HG02610 (cell line): ENCODE measurements at regions not wholly inside any gene's neighbourhood (a gene's known extent, or its start where the extent isn't known, plus 50 kb on each side); places are given as distances from the start of the nearest gene placed in this dataset.
"Not testable (repeated sequence)": the region's sequence is repeated elsewhere in the genome, so short reads cannot be mapped to it uniquely, and the experiment has no call there.

Experiments used
- ATAC-seq: cut with Tn5 transposase; IDR thresholded peaks from one replicate; pipeline ENCODE4 v1.9.1; 2021; ENCODE audit warnings: mild to moderate bottlenecking, moderate library complexity; ENCODE audit not compliant: unreplicated experiment

DNA sequence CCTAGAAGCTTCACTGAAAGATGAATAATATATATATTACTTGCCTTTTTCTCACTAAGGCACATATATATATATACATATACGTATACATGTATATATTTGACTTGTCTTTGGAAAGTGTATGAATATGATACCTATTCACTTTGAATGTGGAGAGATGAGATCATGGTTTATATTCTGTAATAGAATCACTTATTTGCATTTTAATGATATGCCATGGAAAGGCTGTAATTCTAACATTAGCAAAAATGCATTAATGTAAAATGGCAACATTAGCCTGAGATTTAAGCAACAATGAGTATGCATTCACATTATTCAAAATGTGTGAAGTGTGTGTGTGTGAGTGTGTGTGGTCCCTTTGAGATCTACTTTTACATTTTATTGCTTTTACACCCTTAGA is 54.5 kb upstream of the PRKD1 start:
- ATAC-seq = no peak

DNA sequence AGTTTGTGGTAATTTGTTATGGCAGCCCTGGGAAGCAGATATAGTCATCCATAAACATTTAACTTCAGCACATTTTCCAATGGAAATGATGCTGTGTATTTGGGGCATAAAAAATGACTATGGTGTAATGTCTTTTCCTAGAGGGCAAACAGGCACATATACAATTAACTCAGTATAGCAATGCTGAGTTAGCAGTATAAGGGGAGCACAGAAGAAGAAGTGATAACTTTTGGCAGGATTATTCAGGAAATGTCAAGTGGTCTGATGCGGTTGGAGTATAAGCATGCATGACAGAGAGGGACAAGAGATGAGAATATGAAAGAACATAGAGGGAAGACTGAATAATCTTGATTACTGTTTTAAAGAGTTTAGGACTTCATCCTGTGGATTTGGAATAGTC is 55.3 kb upstream of the PRKD1 start:
- no peak for ATAC-seq

DNA sequence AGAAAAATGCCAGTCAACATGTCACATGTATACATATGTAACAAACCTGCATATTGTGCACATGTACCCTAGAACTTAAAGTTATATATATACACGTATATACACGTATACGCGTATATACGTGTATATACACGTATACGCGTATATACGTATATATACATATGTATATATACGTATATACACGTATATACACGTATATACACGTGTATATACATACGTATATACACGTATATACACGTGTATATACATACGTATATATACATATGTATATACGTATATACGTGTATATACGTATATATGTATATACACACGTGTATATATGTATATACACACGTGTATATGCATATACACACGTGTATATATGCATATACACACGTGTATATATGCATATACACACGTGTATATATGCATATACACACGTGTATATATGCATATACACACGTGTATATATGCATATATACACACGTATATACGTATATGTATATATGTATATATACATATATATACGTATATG is 62.8 kb upstream of the PRKD1 start:
- ATAC-seq = not testable (repeated sequence)

DNA sequence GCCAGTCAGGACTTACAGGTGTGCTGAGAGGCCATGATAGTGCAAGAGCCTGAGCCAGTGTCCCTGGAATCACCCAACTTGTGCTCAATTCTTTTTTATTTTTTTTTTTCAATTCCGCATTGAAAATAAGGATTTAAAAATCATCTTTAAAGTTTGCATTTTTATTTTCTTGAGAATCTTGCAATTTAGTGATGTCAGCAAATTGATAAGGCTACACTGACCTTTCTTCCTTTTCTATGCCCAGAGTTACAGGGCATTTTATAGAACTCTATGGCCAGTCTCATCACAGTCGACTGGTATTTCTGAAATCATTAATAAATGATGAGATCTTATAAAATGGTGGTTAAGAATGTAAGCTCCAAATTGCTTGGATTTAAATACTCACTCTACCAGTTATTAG is 63.3 kb upstream of the PRKD1 start:
- no peak for ATAC-seq

DNA sequence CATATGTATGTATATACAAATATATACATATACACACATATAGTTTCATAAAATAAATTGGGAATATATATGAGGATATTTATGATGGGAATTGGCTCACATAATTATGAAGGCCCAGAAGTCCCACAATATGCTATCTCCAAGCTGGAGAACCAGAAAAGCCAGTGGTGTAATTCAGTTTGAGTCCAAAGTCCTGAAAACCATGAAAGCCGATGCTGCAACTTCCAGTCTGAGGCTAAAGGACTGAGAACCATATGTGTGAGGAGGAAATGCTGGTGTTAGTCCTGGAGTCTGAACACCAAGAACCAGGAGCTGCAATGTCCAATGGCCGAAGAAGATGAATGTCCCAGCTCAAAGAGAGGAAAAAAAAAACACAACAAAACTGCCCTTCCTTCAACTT is 65.5 kb upstream of the PRKD1 start:
- no peak for ATAC-seq

DNA sequence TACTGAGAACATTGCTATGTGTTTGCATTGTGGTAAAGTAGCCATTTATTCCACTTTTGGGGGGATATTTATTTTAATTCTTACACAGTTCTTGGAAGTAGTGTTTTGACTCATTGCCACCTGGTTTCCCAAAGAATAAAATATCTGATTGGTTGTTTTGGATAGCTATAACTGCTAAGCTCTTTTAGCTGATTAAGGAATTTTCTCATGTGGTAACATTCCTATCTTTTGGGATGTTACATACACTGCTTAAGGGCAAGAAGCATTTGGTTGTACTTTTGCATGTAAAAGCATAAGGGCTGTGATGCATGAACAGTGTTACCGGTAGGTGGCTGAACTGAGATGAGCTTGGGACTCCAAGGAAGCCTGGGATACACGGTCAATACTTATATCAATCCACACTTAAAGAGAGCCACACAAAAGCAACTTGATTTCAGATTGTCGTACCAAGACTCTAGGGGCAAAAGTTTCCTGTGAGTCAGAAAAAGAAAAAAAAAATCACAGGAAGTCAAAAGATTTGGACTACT is 71.4 kb upstream of the PRKD1 start:
- ATAC-seq = no peak

DNA sequence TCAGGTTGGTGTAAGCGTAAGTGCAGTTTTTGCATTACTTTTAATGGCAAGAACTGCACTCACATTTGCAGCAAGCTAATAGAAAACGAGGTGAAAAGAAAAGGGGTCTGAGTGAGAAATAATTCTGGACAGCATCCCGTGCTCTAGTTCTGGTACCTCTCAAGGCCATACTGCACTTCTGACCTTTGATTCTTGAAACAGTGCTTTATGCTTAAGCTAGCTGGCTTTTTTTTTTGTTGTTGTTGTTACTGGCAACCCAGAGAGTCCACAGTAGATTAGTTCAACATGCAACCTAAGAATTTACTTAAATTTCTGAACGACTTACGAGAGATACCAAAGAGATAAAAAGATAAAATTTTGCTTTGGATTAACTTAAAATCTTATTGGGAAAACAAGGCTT is 75.2 kb upstream of the PRKD1 start:
- no peak for ATAC-seq

DNA sequence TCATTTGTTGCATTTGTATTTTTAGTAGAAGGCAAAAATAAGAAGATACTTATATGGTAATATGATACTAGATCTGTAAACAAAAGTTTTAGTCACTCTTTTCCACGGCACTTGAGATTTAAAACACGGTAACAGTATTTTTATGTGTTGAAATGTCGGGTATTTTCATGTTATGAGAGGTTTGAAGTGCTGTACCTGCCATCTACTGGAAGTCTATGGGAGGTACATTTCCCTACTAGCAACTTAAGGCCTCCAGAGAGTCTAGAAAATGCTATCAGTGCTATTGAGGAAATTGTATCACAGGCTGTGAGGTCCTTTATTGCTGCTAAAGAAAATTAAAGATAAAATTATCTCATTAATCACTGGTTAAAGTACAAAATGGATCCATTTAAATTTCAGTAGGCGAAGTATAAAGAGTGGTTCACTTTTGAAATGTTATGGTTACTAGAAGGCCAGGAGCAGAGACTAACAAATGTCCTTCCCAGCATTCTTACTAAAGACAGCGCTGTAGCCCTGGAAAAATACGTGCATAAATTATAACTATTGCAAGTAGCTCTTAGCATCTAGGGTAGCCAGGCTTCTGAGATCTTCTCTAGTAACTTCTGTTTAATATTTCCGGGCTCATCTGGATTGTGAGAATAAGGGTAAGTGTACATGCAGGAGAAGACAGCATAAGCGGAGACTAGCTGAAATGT is 77.6 kb upstream of the PRKD1 start:
- ATAC-seq = peak; percentile 83

DNA sequence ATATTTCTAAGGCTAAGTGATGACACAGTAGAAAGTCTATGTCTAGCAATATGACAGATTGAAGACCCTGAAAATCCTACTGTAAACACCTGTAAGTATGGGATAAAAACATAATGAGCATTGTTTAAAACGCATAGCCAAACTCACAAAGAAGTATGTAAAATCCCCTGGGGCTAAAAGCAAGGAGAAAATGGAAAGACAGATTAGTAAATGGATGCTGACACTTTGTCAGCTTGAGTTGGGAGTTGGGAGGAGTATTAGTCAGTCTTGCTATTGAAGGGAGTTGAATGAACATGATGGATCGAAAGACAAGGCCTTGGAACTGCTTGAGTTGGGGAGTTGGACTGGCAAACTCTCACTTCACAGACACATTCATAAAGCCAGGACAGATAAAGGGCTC is 79.0 kb upstream of the PRKD1 start:
- ATAC-seq = no peak

DNA sequence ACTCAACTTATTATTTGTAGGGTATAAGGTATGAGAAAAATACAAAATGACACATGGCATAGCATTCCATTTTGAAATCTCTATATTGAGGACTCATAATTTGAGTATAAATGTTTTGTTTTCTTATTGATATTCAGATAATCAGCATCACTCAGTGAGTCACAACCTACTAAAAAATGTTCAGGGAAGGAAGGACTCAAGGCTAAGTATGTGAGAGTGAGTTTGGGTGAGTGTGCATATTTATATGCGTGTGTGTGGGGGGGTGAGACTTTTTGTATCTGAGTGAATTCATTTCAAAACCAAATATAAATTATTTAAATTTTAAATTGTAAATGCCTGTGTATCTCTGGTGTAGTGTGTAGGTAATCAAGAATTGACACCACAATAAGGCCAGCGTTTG is 87.8 kb upstream of the PRKD1 start:
- ATAC-seq = no peak

DNA sequence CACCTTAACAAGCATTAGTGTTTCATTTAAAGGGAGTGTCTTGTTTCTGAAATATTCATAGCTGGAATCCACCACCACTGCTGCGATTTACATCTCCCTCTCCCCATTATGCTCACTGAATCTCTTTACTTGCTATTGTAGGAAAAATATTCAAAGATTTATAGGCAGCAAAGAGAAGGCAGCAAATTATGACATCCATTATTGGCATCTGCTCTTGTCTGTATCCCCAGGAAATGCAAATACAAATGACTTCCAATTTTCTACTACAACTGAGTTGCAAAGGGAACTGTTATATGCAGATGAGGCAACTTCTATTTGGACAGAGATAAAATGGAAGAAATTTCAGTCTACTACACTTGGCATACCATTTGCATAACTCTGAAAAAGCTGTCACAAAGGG is 88.4 kb upstream of the PRKD1 start:
- no peak for ATAC-seq

DNA sequence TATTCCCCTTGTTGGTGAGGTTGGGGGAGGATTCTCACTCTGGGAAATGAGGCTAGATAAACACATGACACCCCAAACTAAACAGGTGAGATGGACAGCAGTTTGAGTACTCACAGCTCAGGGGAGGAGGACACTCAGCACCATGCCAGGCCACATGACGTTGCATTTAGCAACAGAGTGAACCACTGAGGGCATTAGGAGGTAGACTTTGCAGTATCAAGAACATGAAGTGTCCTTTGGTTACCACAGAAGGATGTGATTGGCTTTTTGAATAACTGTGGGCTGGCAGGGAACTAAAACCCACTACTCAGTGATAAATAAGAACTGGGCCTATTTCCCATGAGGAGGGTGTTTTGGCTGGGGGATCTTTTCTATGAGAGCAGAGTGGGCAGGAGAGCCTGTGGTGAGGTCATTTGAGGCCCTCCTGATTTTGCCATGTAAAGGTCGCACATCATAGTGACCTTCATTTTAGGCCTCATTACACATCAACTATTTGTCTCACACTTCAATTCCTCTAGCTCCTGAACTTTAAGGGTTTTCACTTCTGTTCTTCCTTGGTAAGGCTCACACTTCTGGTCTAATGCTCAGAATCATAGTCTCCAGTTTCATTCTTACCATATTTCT is 89.8 kb upstream of the PRKD1 start:
- no peak for ATAC-seq

DNA sequence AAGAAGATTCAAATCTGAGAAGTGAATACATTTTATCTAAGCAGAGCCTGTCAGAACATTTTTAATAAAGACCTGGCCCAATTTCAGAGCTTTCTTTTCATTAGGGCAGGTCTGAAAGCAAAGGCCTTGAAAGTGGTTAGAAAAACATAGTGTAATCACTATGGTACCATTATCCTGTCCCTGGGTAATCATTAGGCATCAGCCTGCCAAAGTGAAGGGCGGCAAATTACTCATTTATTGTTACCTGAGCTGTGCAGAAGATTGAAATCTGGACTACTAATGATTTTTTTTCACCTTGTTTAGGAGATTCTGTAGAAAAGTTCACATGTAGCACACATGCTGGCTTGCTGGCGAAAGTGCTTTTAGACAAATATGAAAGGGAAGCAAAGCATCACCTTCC is 92.6 kb upstream of the PRKD1 start:
- no peak for ATAC-seq

DNA sequence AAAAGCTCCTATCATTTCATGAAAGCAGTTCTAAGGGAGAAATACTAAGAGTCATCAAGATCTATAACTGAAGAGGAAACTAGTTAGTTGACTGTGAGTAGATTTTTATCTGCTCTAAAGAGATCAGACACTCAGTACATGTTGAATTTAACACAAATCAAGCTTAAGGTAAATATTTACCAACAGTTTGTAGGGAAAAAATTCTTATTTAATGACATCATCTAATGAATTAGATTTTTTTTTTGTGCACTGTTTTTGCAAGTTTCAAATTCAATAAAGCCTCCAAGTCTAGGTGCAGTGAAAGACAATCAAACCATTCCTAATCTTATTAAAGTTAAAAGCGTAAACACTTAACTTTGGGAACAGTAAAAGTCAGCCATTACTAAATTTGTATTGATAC is 93.0 kb upstream of the PRKD1 start:
- ATAC-seq = no peak

DNA sequence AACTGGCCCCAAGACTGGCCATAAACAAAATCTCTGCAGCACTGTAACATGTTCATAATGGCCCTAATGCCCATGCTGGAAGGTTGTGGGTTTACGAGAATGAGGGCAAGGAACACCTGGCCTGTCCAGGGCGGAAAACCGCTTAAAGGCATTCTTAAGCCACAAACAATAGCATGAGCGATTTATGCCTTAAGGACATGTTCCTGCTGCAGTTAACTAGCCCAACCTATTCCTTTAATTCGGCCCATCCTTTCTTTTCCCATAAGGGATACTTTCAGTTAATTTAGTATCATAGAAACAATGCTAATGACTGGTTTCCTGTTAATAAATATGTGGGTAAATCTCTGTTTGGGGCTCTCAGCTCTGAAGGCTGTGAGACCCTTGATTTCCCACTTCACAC is 95.7 kb upstream of the PRKD1 start:
- not testable (repeated sequence) for ATAC-seq

DNA sequence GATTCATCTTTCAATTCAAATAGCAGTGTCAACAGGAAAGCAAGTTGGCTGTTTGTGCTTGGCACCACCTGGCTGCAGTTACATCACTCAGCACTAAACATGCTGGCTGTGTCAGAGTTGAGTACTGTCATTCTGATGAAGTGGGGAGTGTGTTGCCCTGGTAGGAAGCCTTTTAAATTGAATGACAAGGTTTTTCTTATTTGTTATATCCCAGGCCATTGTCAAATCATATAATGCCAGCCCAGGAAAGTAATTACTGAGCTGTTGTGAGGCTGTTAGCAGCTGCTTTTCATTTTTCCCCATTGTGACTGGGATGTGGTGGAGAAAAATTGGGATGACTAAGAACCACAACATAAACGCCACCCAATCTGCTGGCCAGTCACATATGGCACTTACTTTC is 106.5 kb upstream of the PRKD1 start:
- ATAC-seq = no peak

DNA sequence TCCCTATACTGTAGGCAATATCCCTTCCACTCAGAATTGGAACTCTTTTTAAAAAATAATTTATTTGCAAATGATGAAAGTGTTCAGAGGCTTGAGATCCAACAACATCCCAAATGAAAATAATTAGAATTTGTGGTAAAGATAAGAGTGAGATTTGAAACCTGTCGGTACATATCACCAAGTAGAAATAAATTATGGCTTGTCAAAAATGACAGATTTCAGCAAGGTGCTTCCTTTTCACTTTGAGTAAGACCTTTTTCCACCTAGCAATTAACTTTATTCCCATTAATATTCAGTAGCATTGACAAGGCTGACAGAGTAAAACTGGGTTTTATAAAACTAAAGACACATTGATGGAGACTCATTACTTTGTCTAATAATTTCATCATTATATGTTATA is 107.7 kb upstream of the PRKD1 start:
- ATAC-seq = no peak

DNA sequence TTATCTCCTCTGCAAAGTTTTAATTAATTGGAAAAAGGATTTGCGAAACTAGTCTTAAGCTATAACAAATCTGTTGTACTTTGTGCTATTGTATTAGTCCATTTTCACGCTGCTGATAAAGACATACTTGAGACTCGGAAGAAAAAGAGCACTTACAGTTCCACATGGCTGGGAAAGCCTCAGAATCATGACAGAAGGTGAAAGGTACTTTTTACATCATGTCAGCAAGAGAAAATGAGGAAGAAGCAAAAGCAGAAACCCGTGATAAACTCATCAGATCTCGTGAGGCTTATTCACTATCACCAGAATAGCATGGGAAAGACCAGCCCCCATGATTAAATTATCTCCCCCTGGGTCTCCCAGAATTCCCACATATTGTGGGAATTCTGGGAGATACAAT is 118.1 kb upstream of the PRKD1 start:
- no peak for ATAC-seq

DNA sequence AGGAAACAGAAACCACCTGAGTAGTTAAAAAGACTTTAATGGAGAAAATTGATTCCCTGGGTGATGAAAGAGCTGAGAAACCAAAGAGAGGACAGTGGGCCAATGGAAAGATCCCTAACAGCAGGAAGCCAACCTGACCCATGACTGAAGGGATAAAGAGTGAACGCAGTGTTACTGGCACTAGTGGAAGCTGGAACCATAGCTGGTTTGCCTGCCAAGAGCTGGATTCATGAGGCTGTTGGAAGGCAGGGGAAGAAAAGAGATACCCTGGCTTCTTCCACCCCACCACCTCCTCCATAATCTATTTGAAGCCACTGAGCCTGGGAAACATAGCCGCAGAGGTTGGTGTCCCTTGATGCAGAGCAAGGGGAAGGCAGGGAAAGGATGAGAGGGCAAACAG is 125.5 kb upstream of the PRKD1 start:
- ATAC-seq = no peak

DNA sequence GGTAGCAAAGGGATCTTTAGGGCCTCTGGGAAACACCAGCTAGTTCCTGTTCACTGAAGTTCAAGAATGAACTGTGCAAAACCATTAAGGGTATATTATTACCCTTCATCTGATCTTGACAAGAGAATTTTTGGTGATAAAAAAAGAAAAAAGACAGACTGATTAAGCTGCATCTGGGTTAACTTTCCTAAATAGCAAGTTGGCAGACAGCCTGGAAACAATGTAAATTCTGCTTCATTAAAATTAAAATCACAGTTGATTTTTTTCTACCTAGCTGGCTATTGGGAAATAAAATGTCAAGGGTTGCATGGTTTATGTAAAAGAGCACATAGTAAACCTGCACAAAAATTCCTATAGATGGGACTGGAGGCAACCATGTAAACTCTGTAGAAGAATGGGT is 126.6 kb upstream of the PRKD1 start:
- ATAC-seq = no peak

DNA sequence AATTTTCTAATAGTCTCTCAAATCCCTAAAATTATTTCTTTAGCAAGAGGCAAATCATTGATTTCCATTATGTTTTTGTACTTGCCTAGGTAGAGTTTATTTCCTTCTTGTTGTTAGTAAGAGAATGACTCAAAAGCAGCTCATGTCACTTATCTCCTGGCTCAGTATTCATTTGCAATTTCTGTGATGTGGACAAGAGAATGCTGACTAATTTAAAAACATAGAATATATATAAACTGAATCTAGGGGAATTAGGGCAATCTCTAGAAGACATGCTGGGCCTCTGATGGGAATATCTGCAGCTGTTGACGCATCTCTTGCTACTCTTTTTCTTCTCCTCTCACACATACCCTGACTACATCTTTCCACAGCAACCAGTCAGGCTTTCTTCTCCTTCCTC is 130.8 kb upstream of the PRKD1 start:
- ATAC-seq = no peak

DNA sequence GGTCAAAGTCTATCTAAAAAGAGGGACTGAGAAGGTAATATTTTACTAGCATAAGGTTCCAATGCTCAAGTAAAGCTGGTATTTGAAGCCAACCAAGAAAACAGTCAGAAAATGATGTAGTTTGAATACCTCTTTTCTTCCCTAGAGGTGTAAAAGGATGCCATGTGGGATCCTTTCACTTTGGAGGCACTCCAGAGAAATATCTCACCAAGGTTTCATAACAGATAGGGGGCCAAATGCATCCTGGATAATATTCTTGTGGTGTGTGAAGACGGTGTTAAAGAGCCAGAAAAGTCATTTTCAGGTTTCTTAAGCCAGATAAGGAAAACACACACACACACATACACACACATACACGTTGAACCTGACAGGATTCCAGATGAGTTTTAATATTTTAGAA is 136.1 kb upstream of the PRKD1 start:
- ATAC-seq = no peak

DNA sequence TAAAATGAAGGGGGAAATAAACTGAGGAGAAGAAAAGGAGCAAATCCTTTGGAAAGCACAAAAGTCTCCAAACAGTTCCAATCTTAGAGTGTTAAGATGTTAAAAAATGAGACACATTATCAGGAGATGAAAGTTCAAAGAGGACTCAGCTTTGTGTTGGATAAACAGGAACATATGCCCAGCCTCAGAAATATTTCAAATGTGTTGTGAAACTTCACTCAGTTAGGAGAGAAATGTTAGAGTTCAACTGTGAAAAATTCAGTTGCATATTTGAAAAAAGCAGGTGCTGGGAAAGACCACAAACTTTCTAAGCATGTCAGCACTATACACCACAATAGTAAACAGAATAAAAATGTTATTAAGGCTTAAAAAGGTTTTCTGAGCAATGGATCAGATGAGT is 136.8 kb upstream of the PRKD1 start:
- no peak for ATAC-seq
